ENCODE measurements at regions not wholly inside any gene's neighbourhood (a gene's known extent, or its start where the extent isn't known, plus 50 kb on each side); places are given as distances from the start of the nearest gene placed in this dataset.

GRCh38 chr5:34564710-34565235, 91.4 kb upstream of the RAI14 start:
- no peaks in the 10 kb centered on the region for H3K9me3 ChIP-seq (ENCODE audit: control insufficient read depth in 2 of 2, insufficient read depth in 1 of 2, low read depth in 1 of 2, low read length in 1 of 2)
- no peak overlapping the region for H3K4me3 ChIP-seq (ENCODE audit: low read depth in 1 of 2, low read length in 2 of 2)
- H3K36me3 ChIP-seq (ENCODE audit: control insufficient read depth in 2 of 2, insufficient read depth in 2 of 2, low read length in 1 of 2), result no peaks in the 10 kb centered on the region
- peaks cover 0 to 6% of the 10 kb centered on the region in 2 donors for H3K4me1 ChIP-seq (ENCODE audit: control insufficient read depth in 2 of 2, insufficient read depth in 2 of 2, low read length in 1 of 2)
- H3K27ac ChIP-seq (ENCODE audit: low read depth in 2 of 2, low read length in 1 of 2), result no peak overlapping the region
- H3K27me3 ChIP-seq (ENCODE audit: control insufficient read depth in 1 of 2, insufficient read depth in 2 of 2, low read length in 2 of 2), result no peaks in the 10 kb centered on the region
- WGBS, 2 donors, result 73 to 77% methylated on average over 15 of the region's 15 CpGs

DNA sequence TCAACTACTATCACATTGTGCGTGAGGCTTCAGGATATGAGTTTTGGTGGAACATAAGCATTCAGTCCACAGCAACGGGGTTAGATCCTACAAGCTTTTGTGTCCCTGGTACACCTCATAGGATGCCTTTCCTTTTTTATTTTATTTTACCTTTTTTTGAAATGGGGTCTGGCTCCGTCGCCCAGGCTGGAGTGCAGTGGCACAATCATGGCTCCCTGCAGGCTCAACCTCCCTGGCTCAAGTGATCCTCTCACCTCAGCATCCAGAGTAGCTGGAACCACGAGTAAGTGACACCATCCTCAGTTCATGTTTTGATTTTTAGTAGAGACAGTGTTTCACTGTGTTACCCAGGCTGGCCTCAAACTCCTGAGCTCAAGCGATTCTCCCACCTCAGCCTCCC, 86.0 kb upstream of the RAI14 start:
- Histone ChIP-seq H3K9me3 (ENCODE audit: control insufficient read depth in 2 of 2, insufficient read depth in 1 of 2, low read depth in 1 of 2, low read length in 1 of 2) (peaks cover 0 to 2% of the 10 kb centered on the region in 2 donors), H3K4me1 (ENCODE audit: control insufficient read depth in 2 of 2, insufficient read depth in 2 of 2, low read length in 1 of 2) (no peaks in the 10 kb centered on the region), H3K36me3 (ENCODE audit: control insufficient read depth in 2 of 2, insufficient read depth in 2 of 2, low read length in 1 of 2) (no peaks in the 10 kb centered on the region), H3K27me3 (ENCODE audit: control insufficient read depth in 1 of 2, insufficient read depth in 2 of 2, low read length in 2 of 2) (no peaks in the 10 kb centered on the region), H3K27ac (ENCODE audit: low read depth in 2 of 2, low read length in 1 of 2) (no peak overlapping the region), H3K4me3 (ENCODE audit: low read depth in 1 of 2, low read length in 2 of 2) (no peak overlapping the region)
- WGBS, 2 donors, result 92% methylated on average over 6 of the region's 6 CpGs

GRCh38 chr5:34570721-34571676, 85.1 kb upstream of the RAI14 start:
- Histone ChIP-seq H3K27me3 (ENCODE audit: control insufficient read depth in 1 of 2, insufficient read depth in 2 of 2, low read length in 2 of 2) (no peaks in the 10 kb centered on the region), H3K9me3 (ENCODE audit: control insufficient read depth in 2 of 2, insufficient read depth in 1 of 2, low read depth in 1 of 2, low read length in 1 of 2) (peaks cover 0 to 2% of the 10 kb centered on the region in 2 donors), H3K4me1 (ENCODE audit: control insufficient read depth in 2 of 2, insufficient read depth in 2 of 2, low read length in 1 of 2) (no peaks in the 10 kb centered on the region), H3K27ac (ENCODE audit: low read depth in 2 of 2, low read length in 1 of 2) (no peak overlapping the region), H3K36me3 (ENCODE audit: control insufficient read depth in 2 of 2, insufficient read depth in 2 of 2, low read length in 1 of 2) (no peaks in the 10 kb centered on the region), H3K4me3 (ENCODE audit: low read depth in 1 of 2, low read length in 2 of 2) (no peak overlapping the region)
- 57 to 60% methylated on average over 5 of the region's 5 CpGs for WGBS, 2 donors

- Histone ChIP-seq H3K4me1 (ENCODE audit: control insufficient read depth in 2 of 2, insufficient read depth in 2 of 2, low read length in 1 of 2) (no peaks in the 10 kb centered on the region), H3K9me3 (ENCODE audit: control insufficient read depth in 2 of 2, insufficient read depth in 1 of 2, low read depth in 1 of 2, low read length in 1 of 2) (peaks cover 0 to 2% of the 10 kb centered on the region in 2 donors), H3K4me3 (ENCODE audit: low read depth in 1 of 2, low read length in 2 of 2) (no peak overlapping the region), H3K36me3 (ENCODE audit: control insufficient read depth in 2 of 2, insufficient read depth in 2 of 2, low read length in 1 of 2) (no peaks in the 10 kb centered on the region), H3K27me3 (ENCODE audit: control insufficient read depth in 1 of 2, insufficient read depth in 2 of 2, low read length in 2 of 2) (no peaks in the 10 kb centered on the region), H3K27ac (ENCODE audit: low read depth in 2 of 2, low read length in 1 of 2) (no peak overlapping the region)
- 88 to 89% methylated on average over 3 of the region's 3 CpGs for WGBS, 2 donors
These were observed 84.5 kb upstream of the RAI14 start for GRCh38 chr5:34571677-34572041.

GRCh38 chr5:34574936-34575467, 81.1 kb upstream of the RAI14 start:
- peaks cover 0 to 2% of the 10 kb centered on the region in 2 donors for H3K9me3 ChIP-seq (ENCODE audit: control insufficient read depth in 2 of 2, insufficient read depth in 1 of 2, low read depth in 1 of 2, low read length in 1 of 2)
- H3K4me3 ChIP-seq (ENCODE audit: low read depth in 1 of 2, low read length in 2 of 2), result no peak overlapping the region
- no peaks in the 10 kb centered on the region for H3K4me1 ChIP-seq (ENCODE audit: control insufficient read depth in 2 of 2, insufficient read depth in 2 of 2, low read length in 1 of 2)
- no peaks in the 10 kb centered on the region for H3K36me3 ChIP-seq (ENCODE audit: control insufficient read depth in 2 of 2, insufficient read depth in 2 of 2, low read length in 1 of 2)
- no peaks in the 10 kb centered on the region for H3K27me3 ChIP-seq (ENCODE audit: control insufficient read depth in 1 of 2, insufficient read depth in 2 of 2, low read length in 2 of 2)
- 51 to 65% methylated on average over 3 of the region's 3 CpGs for WGBS, 2 donors
- H3K27ac ChIP-seq (ENCODE audit: low read depth in 2 of 2, low read length in 1 of 2), result no peak overlapping the region

DNA sequence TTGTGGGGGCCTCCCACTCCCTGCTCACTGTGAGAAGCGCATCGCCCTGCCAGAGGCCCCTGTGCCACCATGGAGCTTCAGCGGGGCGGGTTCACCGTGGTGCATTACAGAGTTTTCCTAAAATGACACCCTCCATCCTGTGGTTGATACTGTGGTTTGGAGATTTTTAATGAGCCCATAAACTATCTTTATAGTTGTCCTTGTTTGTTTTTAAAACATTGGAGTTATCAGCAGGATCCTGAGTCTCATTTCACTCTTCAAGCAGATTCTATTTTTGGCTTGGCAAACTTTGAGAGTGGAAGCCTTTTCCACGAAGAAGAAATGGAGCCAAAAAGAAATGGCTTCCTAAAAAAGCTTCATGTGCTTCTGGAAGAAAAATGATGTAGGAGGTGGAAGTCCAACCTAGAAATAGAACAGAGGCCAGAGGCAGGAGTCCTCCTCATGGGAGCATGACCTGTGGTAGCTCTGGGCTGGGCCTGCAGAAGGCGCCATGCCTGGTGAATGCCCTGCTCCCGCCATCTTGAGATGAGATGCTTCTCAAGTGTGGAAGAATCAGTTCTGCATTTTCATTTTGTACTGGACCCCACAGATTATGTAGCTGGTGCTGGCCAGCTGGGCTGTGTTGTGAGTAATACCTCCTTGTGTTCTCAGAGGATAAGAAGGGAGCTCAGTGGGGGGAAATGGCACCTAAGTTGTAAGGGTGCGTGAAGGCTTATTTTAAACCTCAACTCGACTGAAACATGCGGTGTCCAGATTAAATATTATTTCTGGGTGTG, 79.0 kb upstream of the RAI14 start:
- 86 to 88% methylated on average over 11 of the region's 11 CpGs for WGBS, 2 donors
- Histone ChIP-seq H3K27me3 (ENCODE audit: control insufficient read depth in 1 of 2, insufficient read depth in 2 of 2, low read length in 2 of 2) (no peaks in the 10 kb centered on the region), H3K9me3 (ENCODE audit: control insufficient read depth in 2 of 2, insufficient read depth in 1 of 2, low read depth in 1 of 2, low read length in 1 of 2) (no peaks in the 10 kb centered on the region), H3K27ac (ENCODE audit: low read depth in 2 of 2, low read length in 1 of 2) (no peak overlapping the region), H3K4me3 (ENCODE audit: low read depth in 1 of 2, low read length in 2 of 2) (no peak overlapping the region), H3K4me1 (ENCODE audit: control insufficient read depth in 2 of 2, insufficient read depth in 2 of 2, low read length in 1 of 2) (no peaks in the 10 kb centered on the region), H3K36me3 (ENCODE audit: control insufficient read depth in 2 of 2, insufficient read depth in 2 of 2, low read length in 1 of 2) (no peaks in the 10 kb centered on the region)

DNA sequence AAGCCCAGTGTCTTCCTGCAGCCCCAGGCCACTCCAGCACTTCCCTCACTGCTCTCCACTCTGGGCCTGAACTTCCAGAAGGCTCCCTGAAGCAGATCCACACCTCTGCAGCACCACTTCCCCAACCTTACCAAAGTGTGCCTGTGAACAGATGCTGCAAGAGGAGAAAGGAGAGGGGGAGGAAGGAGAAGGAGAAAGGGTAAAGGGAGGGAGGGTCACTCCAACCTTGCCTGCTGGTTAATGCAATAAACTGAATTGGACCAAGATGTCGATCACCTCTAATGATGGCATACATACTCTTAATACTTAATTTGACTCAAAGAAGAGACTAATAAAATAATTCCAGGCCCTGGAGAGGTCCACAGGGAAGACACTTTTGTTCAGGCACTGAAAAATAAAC, 77.2 kb upstream of the RAI14 start:
- Histone ChIP-seq H3K9me3 (ENCODE audit: control insufficient read depth in 2 of 2, insufficient read depth in 1 of 2, low read depth in 1 of 2, low read length in 1 of 2) (no peaks in the 10 kb centered on the region), H3K27me3 (ENCODE audit: control insufficient read depth in 1 of 2, insufficient read depth in 2 of 2, low read length in 2 of 2) (no peaks in the 10 kb centered on the region), H3K27ac (ENCODE audit: low read depth in 2 of 2, low read length in 1 of 2) (no peak overlapping the region), H3K4me1 (ENCODE audit: control insufficient read depth in 2 of 2, insufficient read depth in 2 of 2, low read length in 1 of 2) (no peaks in the 10 kb centered on the region), H3K36me3 (ENCODE audit: control insufficient read depth in 2 of 2, insufficient read depth in 2 of 2, low read length in 1 of 2) (no peaks in the 10 kb centered on the region), H3K4me3 (ENCODE audit: low read depth in 1 of 2, low read length in 2 of 2) (no peak overlapping the region)
- 100% methylated on average over 1 of the region's 1 CpG for WGBS, 2 donors

- 50 to 62% methylated on average over 7 of the region's 7 CpGs for WGBS, 2 donors
- Histone ChIP-seq H3K27me3 (ENCODE audit: control insufficient read depth in 1 of 2, insufficient read depth in 2 of 2, low read length in 2 of 2) (no peaks in the 10 kb centered on the region), H3K4me3 (ENCODE audit: low read depth in 1 of 2, low read length in 2 of 2) (no peak overlapping the region), H3K36me3 (ENCODE audit: control insufficient read depth in 2 of 2, insufficient read depth in 2 of 2, low read length in 1 of 2) (no peaks in the 10 kb centered on the region), H3K27ac (ENCODE audit: low read depth in 2 of 2, low read length in 1 of 2) (no peak overlapping the region), H3K9me3 (ENCODE audit: control insufficient read depth in 2 of 2, insufficient read depth in 1 of 2, low read depth in 1 of 2, low read length in 1 of 2) (no peaks in the 10 kb centered on the region), H3K4me1 (ENCODE audit: control insufficient read depth in 2 of 2, insufficient read depth in 2 of 2, low read length in 1 of 2) (no peaks in the 10 kb centered on the region)
These were observed 75.1 kb upstream of the RAI14 start for GRCh38 chr5:34580983-34581382.

DNA sequence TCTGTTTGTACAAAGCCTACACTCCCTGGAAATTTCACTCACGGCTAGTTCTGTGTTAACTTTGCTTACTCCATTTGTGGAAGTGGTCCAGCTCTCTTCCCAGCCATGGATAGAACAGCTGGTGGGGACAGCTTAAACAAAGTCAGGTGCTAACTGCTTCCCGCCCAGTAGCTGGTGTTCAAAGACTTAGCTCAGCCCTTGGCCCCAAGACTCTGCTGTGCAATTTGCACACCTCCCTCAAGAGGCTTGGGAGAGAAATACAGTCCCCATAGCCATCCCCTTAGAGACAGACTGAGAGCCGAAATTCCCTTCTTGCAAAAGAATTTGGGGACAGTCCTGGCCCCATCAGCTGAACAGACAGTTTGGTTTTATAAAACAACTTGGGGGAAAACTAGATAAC, 73.8 kb upstream of the RAI14 start:
- Histone ChIP-seq H3K27me3 (ENCODE audit: control insufficient read depth in 1 of 2, insufficient read depth in 2 of 2, low read length in 2 of 2) (no peaks in the 10 kb centered on the region), H3K27ac (ENCODE audit: low read depth in 2 of 2, low read length in 1 of 2) (no peak overlapping the region), H3K4me3 (ENCODE audit: low read depth in 1 of 2, low read length in 2 of 2) (no peak overlapping the region), H3K36me3 (ENCODE audit: control insufficient read depth in 2 of 2, insufficient read depth in 2 of 2, low read length in 1 of 2) (no peaks in the 10 kb centered on the region), H3K9me3 (ENCODE audit: control insufficient read depth in 2 of 2, insufficient read depth in 1 of 2, low read depth in 1 of 2, low read length in 1 of 2) (no peaks in the 10 kb centered on the region), H3K4me1 (ENCODE audit: control insufficient read depth in 2 of 2, insufficient read depth in 2 of 2, low read length in 1 of 2) (no peaks in the 10 kb centered on the region)
- WGBS, 2 donors, result 71 to 73% methylated on average over 3 of the region's 3 CpGs

Data from esophagus (tissue), 2 donors.